ENCODE measurements at regions not wholly inside any gene's neighbourhood (a gene's known extent, or its start where the extent isn't known, plus 50 kb on each side); places are given as distances from the start of the nearest gene placed in this dataset.

- DNase-seq: no peak
Observed at GRCh38 chr4:129167640-129168260, 71.8 kb downstream of the C4orf33 start.

GRCh38 chr4:129172181-129172580, 76.2 kb downstream of the C4orf33 start:
- DNase-seq: no peak

GRCh38 chr4:129176864-129177263, 80.9 kb downstream of the C4orf33 start:
- DNase-seq: no peak

- no peak for DNase-seq
Observed at GRCh38 chr4:129179276-129179675, 83.3 kb downstream of the C4orf33 start.

GRCh38 chr4:129189630-129190029, 93.7 kb downstream of the C4orf33 start:
- DNase-seq: no peak

- DNase-seq: no peak
Observed at GRCh38 chr4:129193357-129194100, 97.6 kb downstream of the C4orf33 start.

- DNase-seq: no peak
Observed at GRCh38 chr4:129208481-129208880, 112.5 kb downstream of the C4orf33 start.

GRCh38 chr4:129213692-129214091, 117.7 kb downstream of the C4orf33 start:
- no peak for DNase-seq

- no peak for DNase-seq
Observed at GRCh38 chr4:129218360-129218759, 122.4 kb downstream of the C4orf33 start.

- no peak for DNase-seq
Observed at GRCh38 chr4:129218897-129219296, 122.9 kb downstream of the C4orf33 start.

- DNase-seq: no peak
Observed at GRCh38 chr4:129220254-129220653, 124.3 kb downstream of the C4orf33 start.

- no peak for DNase-seq
Observed at GRCh38 chr4:129223945-129224344, 128.0 kb downstream of the C4orf33 start.

GRCh38 chr4:129230846-129231245, 134.9 kb downstream of the C4orf33 start:
- no peak for DNase-seq

- no peak for DNase-seq
Observed at GRCh38 chr4:129231945-129232588, 136.1 kb downstream of the C4orf33 start.

GRCh38 chr4:129232589-129233337, 136.8 kb downstream of the C4orf33 start:
- DNase-seq: no peak

GRCh38 chr4:129233691-129234090, 137.7 kb downstream of the C4orf33 start:
- no peak for DNase-seq

- no peak for DNase-seq
Observed at GRCh38 chr4:129236351-129236750, 140.4 kb downstream of the C4orf33 start.

- no peak for DNase-seq
Observed at GRCh38 chr4:129239088-129239487, 143.1 kb downstream of the C4orf33 start.

GRCh38 chr4:129240816-129241215, 144.9 kb downstream of the C4orf33 start:
- DNase-seq: no peak

- DNase-seq: no peak
Observed at GRCh38 chr4:129246145-129246544, 150.2 kb downstream of the C4orf33 start.

- DNase-seq: no peak
Observed at GRCh38 chr4:129246910-129247461, 151.0 kb downstream of the C4orf33 start.

GRCh38 chr4:129248621-129249020, 152.7 kb downstream of the C4orf33 start:
- DNase-seq: no peak

- no peak for DNase-seq
Observed at GRCh38 chr4:129254126-129254525, 158.2 kb downstream of the C4orf33 start.
